PFSK-1 (cell line): ENCODE measurements at regions not wholly inside any gene's neighbourhood (a gene's known extent, or its start where the extent isn't known, plus 50 kb on each side); places are given as distances from the start of the nearest gene placed in this dataset.

Experiments
- FOXP2 ChIP-seq: optimal IDR thresholded peaks from 2 replicates; pipeline ENCODE3; 2011; ENCODE audit warnings: borderline replicate concordance, control low read depth, inconsistent platforms; ENCODE audit not compliant: insufficient read depth; ENCODE audit errors: extremely low read length, extremely low read depth
- POLR2AphosphoS5 ChIP-seq: IDR thresholded peaks from 2 replicates; pipeline ENCODE4 v1.6.1; 2012; ENCODE audit warnings: low read depth, mild to moderate bottlenecking, control low read depth, low read length, moderate library complexity
- SIN3A ChIP-seq: IDR thresholded peaks from 2 replicates; pipeline ENCODE4 v1.6.1; 2012; ENCODE audit warnings: mild to moderate bottlenecking, low read length, moderate library complexity, borderline replicate concordance; ENCODE audit not compliant: insufficient read depth
- TAF1 ChIP-seq: IDR thresholded peaks from 2 replicates; pipeline ENCODE4 v1.6.1; 2012; ENCODE audit warnings: low read length, control low read depth, borderline replicate concordance; ENCODE audit not compliant: insufficient read depth
- TF ChIP-seq, protein P1 (sequence below), 2 experiments: IDR thresholded peaks; 2 replicates each; pipeline versions ENCODE4 v1.6.1 to v1.8.0; 2011 to 2012; ENCODE audit warnings: low read depth in 2 of 2, low read length in 2 of 2, control low read depth in 1 of 2, inconsistent platforms in 1 of 2, mild to moderate bottlenecking in 1 of 2, moderate library complexity in 1 of 2; ENCODE audit not compliant: insufficient read depth in 1 of 2

- TF ChIP-seq FOXP2 (no peak), TAF1 (no peak), SIN3A (no peak), POLR2AphosphoS5 (no peak)
- TF ChIP-seq, protein P1, sequence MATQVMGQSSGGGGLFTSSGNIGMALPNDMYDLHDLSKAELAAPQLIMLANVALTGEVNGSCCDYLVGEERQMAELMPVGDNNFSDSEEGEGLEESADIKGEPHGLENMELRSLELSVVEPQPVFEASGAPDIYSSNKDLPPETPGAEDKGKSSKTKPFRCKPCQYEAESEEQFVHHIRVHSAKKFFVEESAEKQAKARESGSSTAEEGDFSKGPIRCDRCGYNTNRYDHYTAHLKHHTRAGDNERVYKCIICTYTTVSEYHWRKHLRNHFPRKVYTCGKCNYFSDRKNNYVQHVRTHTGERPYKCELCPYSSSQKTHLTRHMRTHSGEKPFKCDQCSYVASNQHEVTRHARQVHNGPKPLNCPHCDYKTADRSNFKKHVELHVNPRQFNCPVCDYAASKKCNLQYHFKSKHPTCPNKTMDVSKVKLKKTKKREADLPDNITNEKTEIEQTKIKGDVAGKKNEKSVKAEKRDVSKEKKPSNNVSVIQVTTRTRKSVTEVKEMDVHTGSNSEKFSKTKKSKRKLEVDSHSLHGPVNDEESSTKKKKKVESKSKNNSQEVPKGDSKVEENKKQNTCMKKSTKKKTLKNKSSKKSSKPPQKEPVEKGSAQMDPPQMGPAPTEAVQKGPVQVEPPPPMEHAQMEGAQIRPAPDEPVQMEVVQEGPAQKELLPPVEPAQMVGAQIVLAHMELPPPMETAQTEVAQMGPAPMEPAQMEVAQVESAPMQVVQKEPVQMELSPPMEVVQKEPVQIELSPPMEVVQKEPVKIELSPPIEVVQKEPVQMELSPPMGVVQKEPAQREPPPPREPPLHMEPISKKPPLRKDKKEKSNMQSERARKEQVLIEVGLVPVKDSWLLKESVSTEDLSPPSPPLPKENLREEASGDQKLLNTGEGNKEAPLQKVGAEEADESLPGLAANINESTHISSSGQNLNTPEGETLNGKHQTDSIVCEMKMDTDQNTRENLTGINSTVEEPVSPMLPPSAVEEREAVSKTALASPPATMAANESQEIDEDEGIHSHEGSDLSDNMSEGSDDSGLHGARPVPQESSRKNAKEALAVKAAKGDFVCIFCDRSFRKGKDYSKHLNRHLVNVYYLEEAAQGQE (IDR thresholded peaks at IDR 0.05; ENCODE audit: insufficient read depth in 1 of 2, low read depth in 2 of 2, low read length in 2 of 2), result no peak
Observed at GRCh38 chr11:92325416-92325815, 100.8 kb downstream of the FAT3 start.

- TF ChIP-seq TAF1 (no peak), POLR2AphosphoS5 (no peak), SIN3A (no peak), FOXP2 (no peak)
- TF ChIP-seq, protein P1 (IDR thresholded peaks at IDR 0.05; ENCODE audit: insufficient read depth in 1 of 2, low read depth in 2 of 2, low read length in 2 of 2), result no peak
Observed at GRCh38 chr11:92329137-92329536, 104.5 kb downstream of the FAT3 start.

- TF ChIP-seq TAF1 (no peak), SIN3A (no peak), FOXP2 (no peak)
- TF ChIP-seq, protein P1 (IDR thresholded peaks at IDR 0.05; ENCODE audit: insufficient read depth in 1 of 2, low read depth in 2 of 2, low read length in 2 of 2), result no peak
Observed at GRCh38 chr11:92329646-92330045, 105.0 kb downstream of the FAT3 start.

DNA sequence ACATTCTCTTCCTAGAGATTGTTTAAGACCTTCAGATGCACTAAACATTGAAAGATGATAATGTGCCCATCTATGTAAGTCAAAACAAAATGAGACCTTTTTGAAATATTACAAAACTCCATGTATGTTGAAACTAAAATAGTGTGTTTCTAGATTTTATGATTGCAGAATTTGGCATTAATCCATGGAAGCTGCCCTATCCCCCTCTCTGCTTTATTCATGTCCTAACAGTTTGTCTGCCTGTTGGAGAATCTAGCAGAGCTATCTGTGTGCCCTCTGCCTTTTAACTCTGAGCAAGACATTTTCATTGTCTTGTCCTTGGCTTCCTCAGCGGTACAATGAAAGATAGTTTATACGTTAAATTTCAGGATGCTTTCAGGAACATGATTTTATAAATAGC, 105.5 kb downstream of the FAT3 start:
- TF ChIP-seq, protein P1 (IDR thresholded peaks at IDR 0.05; ENCODE audit: insufficient read depth in 1 of 2, low read depth in 2 of 2, low read length in 2 of 2), result no peak
- no peak for TF ChIP-seq POLR2AphosphoS5
- no peak for TF ChIP-seq FOXP2

DNA sequence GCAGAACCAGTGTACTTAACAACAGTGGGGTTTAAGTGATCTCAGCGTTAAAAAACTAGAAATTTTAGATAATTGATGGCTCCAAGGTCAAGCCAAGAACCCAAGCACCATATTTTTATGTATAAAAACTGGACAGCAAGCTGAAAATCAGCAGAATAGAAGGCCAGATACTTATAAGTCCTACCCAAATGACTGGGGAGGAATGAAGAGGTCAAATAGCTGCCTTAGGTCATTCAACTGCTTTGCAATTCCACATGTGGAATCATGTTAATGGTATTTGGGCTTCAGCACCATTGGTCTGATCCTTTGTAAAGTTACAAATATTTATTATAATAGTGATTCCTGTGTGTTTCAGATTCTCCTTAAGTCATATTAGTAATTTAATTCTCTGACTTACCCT, 108.4 kb downstream of the FAT3 start:
- no peak for TF ChIP-seq FOXP2
- no peak for TF ChIP-seq POLR2AphosphoS5
- TF ChIP-seq SIN3A, result no peak
- no peak for TF ChIP-seq TAF1
- TF ChIP-seq, protein P1 (IDR thresholded peaks at IDR 0.05; ENCODE audit: insufficient read depth in 1 of 2, low read depth in 2 of 2, low read length in 2 of 2), result no peak
